ENCODE measurements at regions not wholly inside any gene's neighbourhood (a gene's known extent, or its start where the extent isn't known, plus 50 kb on each side); places are given as distances from the start of the nearest gene placed in this dataset.

DNA sequence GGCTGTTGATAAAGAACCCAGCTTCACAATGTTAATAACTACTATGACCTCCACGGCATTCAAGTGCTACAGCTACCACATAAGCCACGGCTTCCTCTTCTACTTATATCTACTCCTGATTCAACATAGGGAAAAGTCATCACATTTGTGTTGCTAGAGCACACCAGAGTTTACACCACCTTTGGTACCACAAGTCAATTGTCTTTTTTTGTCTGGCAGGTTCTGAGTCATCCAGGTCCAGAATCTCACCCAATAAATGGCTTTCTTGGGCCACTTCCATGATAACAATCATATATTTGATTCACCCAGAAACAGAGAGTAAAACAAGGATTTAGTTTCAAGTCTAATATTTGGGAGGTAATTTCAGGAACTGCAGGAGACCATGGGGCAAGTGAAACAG is 480.2 kb downstream of the TMX3 start:
- no peaks in the 10 kb centered on the region for H3K27me3 Mint-ChIP-seq
- ChIA-PET POLR2A (no interaction called here), CTCF (no interaction called here)
- peaks cover under 1% of the 10 kb centered on the region for H3K9me3 Mint-ChIP-seq
- no peak overlapping the region for H3K27ac Mint-ChIP-seq
- H3K4me3 Mint-ChIP-seq: no peak overlapping the region
- DNase-seq: no peak
- no peaks in the 10 kb centered on the region for H3K36me3 Mint-ChIP-seq (ENCODE audit: low read depth)
- no peaks in the 10 kb centered on the region for H3K4me1 Mint-ChIP-seq

DNA sequence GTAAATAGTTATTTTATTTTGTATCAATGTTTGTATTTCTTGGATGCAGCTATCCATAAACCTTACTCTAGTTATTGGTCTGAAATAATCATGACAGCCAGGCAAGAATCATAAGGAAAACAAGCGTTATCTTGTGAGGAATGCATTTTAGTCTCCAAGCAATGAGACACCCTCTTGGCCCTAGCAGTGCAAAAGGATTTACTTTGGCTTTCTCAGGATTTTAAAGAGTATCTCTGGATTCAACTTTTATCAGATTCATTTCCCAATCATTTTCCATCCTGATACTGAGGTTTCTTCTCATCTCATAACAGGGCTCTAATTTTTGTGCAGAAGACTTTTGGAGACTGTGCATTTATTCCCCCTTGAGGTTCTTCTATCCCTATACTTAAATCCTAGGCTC is 480.8 kb downstream of the TMX3 start:
- no peak for DNase-seq
- Mint-ChIP-seq H3K4me1 (no peaks in the 10 kb centered on the region), H3K27me3 (no peaks in the 10 kb centered on the region), H3K9me3 (peaks cover 3% of the 10 kb centered on the region), H3K36me3 (ENCODE audit: low read depth) (no peaks in the 10 kb centered on the region), H3K4me3 (no peak overlapping the region), H3K27ac (no peak overlapping the region)
- CTCF ChIA-PET: no interaction called here
- POLR2A ChIA-PET: no interaction called here

DNA sequence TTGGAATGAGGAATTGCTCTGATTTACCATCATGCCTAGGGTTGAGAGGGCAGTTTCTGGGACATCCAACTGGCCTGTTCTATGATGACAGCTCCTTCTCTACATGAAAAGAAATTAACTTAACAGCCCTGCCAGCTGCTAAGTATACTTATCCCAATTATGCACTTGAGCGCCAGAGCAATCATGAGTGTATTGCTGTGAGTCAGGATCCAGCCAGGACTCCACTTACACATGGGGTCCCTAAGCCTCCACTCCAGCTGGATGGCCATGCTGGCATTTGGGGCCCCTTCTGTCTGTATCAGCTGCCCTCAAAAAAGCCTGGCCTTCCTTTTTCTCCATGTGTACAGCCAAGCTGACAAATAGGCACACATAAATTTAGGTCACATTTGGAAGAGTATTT is 481.9 kb downstream of the TMX3 start:
- Mint-ChIP-seq H3K4me1 (no peaks in the 10 kb centered on the region), H3K27ac (no peak overlapping the region), H3K27me3 (no peaks in the 10 kb centered on the region), H3K36me3 (ENCODE audit: low read depth) (no peaks in the 10 kb centered on the region), H3K4me3 (no peak overlapping the region), H3K9me3 (peaks cover 3% of the 10 kb centered on the region)
- POLR2A ChIA-PET: no interaction called here
- no peak for DNase-seq
- CTCF ChIA-PET: no interaction called here

DNA sequence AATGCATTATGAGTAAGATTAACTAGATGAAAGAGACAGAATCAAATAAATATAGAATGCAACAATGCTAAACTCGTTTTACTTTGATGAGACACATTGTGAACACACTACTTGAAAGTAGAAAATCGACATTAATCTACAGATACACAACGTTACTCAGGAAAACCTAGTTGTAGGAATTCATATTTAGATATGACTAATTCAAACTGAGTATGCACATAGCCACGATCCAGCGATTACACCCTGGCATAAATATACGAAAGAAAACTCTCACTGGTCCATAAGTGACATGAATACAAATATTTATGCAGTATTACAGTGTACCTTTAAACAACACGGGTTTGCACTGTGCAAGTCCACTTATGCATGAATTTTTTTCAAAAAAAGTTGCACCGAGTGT is 485.6 kb downstream of the TMX3 start:
- no peak for DNase-seq
- Mint-ChIP-seq H3K4me1 (no peaks in the 10 kb centered on the region), H3K27me3 (no peaks in the 10 kb centered on the region), H3K36me3 (ENCODE audit: low read depth) (no peaks in the 10 kb centered on the region), H3K27ac (no peak overlapping the region), H3K4me3 (no peak overlapping the region), H3K9me3 (peaks cover 3% of the 10 kb centered on the region)
- POLR2A ChIA-PET: no interaction called here
- CTCF ChIA-PET: no interaction called here

DNA sequence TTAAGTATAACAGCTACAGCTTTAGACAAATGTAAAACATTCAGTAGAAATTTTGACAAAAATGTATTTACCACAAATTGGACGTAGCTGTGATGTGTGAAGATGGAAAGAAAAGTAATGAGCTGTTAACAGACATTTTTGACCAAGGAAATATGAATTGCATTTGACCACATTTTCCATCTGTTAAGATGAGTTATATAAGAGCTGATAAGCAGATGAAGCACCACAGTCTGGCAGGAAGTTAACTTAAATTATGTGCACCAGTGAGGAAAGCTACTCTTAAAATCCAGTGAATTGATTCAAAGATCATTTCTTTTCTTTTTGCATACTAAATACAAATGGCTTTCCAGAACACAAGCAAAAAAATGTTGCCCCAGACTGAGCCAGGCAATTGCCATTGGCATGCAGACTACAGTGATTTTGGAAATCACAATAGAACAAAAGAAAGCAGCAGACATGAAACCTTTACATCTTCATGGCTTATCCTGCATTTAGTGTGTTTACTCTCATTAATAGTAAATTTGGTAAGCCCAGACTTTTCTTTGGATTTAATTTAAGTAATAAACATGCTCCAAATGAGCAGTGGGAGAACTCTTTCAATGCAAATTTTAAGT is 493.7 kb downstream of the TMX3 start:
- CTCF ChIA-PET: no interaction called here
- no peak for DNase-seq
- Mint-ChIP-seq H3K4me3 (no peak overlapping the region), H3K27me3 (no peaks in the 10 kb centered on the region), H3K36me3 (ENCODE audit: low read depth) (no peaks in the 10 kb centered on the region), H3K27ac (no peak overlapping the region), H3K9me3 (no peaks in the 10 kb centered on the region), H3K4me1 (no peaks in the 10 kb centered on the region)
- POLR2A ChIA-PET: no interaction called here

DNA sequence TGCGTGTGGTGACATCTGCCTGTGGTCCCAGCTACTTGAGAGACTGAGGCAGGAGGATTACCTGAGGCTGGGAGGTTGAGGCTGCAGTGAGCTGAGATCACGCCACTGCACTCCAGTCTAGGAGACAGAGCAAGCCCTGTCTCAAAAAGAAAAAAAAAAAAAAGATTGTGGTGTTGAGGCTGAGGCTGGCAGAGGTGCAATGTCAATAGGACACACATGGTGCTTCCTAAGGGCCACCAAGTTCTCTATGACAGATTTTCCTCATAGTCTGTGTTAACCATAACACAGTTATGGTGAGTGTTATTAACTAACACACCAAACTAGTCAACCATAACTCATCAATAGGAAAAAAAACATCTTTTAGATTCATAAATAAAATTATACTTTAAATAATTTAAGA is 494.4 kb downstream of the TMX3 start:
- Mint-ChIP-seq H3K4me3 (no peak overlapping the region), H3K36me3 (ENCODE audit: low read depth) (no peaks in the 10 kb centered on the region), H3K27ac (no peak overlapping the region), H3K4me1 (no peaks in the 10 kb centered on the region), H3K9me3 (no peaks in the 10 kb centered on the region), H3K27me3 (no peaks in the 10 kb centered on the region)
- ChIA-PET CTCF (no interaction called here), POLR2A (no interaction called here)
- no peak for DNase-seq

DNA sequence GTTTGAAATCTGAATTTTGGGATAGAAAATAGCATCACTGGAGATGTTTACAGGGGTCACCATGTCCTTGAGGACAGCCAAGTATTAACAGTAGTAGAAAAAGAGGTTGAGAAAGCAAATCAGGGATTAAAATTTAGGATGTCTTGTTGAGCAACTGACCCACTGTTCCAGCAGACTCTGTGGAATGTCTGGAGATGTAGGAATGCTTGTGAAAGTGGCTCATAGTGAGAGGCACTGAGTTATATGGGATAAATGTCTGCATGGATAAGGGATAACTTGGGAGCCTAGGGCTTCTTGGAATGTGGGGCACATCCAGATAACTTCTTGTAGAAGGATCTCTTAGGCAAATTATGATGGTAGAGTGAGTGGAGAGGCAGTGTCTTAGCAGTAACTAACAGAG is 495.0 kb downstream of the TMX3 start:
- no peak overlapping the region for H3K4me3 Mint-ChIP-seq
- no peaks in the 10 kb centered on the region for H3K27me3 Mint-ChIP-seq
- H3K9me3 Mint-ChIP-seq: no peaks in the 10 kb centered on the region
- no peaks in the 10 kb centered on the region for H3K36me3 Mint-ChIP-seq (ENCODE audit: low read depth)
- ChIA-PET CTCF (no interaction called here), POLR2A (no interaction called here)
- DNase-seq: no peak
- no peak overlapping the region for H3K27ac Mint-ChIP-seq
- no peaks in the 10 kb centered on the region for H3K4me1 Mint-ChIP-seq

DNA sequence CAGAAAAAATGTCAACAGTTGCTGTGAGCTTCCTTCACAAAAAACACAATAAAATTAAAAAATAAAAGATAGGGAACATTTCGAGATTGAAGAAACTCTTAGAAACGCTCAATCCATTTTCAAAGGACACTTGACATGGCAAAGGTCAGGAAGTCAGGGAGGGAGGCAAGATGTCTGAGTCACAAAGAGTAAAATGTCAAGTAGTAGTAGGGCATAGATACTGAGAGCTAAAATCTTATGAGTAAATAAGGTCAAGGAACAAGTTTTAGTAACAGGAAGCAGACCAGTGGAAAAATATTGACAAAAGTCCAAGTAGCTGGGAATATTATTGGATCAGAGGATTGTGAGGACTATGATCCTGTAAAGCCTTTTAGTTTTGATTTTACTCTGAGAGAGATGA is 495.6 kb downstream of the TMX3 start:
- no peak for DNase-seq
- POLR2A ChIA-PET: no interaction called here
- H3K4me3 Mint-ChIP-seq: no peak overlapping the region
- H3K36me3 Mint-ChIP-seq (ENCODE audit: low read depth): no peaks in the 10 kb centered on the region
- no peaks in the 10 kb centered on the region for H3K4me1 Mint-ChIP-seq
- CTCF ChIA-PET: no interaction called here
- H3K27ac Mint-ChIP-seq: no peak overlapping the region
- no peaks in the 10 kb centered on the region for H3K27me3 Mint-ChIP-seq
- no peaks in the 10 kb centered on the region for H3K9me3 Mint-ChIP-seq

DNA sequence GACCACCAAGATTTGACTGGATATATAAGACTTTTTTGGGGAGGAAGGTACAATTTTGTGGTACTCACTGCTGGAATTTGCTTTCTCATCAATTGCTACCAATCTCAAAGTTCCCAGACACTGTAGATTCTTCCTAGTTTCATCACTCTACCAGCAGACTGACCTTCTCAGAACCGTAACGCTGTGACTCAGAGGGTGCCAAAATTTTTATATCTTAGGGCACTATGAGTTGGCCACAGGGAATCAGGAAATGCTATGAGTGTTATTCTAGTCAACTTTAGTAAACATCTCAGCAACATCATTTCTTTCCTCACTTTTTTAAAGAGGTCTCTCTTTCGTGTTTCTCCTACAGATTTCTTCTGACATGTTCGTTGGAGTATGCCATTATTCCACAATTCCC is 499.0 kb downstream of the TMX3 start:
- no peak for DNase-seq
- POLR2A ChIA-PET: no interaction called here
- H3K27me3 Mint-ChIP-seq: no peaks in the 10 kb centered on the region
- no peaks in the 10 kb centered on the region for H3K4me1 Mint-ChIP-seq
- H3K4me3 Mint-ChIP-seq: no peak overlapping the region
- CTCF ChIA-PET: no interaction called here
- H3K36me3 Mint-ChIP-seq (ENCODE audit: low read depth): no peaks in the 10 kb centered on the region
- H3K27ac Mint-ChIP-seq: no peak overlapping the region
- H3K9me3 Mint-ChIP-seq: no peaks in the 10 kb centered on the region

DNA sequence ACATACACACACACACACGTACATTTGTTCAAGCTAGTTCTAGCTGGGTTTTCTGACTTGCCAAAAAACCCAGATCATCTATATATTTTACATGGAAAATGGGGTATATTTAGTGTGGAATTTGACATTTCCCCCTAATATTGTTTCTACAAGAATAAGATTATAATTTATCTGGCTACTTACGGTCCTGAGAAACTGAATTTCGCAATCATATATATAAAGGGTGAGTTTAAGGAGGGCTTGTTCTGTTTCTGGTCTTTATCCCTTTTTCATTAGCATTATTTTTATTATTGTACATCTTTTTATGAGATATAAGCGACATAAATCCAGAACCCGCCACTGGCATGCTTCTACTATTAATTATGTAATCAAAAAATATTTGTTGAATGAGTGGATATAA is 528.9 kb downstream of the TMX3 start:
- H3K36me3 Mint-ChIP-seq (ENCODE audit: low read depth): no peaks in the 10 kb centered on the region
- no peaks in the 10 kb centered on the region for H3K4me1 Mint-ChIP-seq
- DNase-seq: no peak
- H3K4me3 Mint-ChIP-seq: no peak overlapping the region
- no peaks in the 10 kb centered on the region for H3K27me3 Mint-ChIP-seq
- POLR2A ChIA-PET: no interaction called here
- H3K9me3 Mint-ChIP-seq: peaks cover 3% of the 10 kb centered on the region
- no peak overlapping the region for H3K27ac Mint-ChIP-seq
- CTCF ChIA-PET: no interaction called here

DNA sequence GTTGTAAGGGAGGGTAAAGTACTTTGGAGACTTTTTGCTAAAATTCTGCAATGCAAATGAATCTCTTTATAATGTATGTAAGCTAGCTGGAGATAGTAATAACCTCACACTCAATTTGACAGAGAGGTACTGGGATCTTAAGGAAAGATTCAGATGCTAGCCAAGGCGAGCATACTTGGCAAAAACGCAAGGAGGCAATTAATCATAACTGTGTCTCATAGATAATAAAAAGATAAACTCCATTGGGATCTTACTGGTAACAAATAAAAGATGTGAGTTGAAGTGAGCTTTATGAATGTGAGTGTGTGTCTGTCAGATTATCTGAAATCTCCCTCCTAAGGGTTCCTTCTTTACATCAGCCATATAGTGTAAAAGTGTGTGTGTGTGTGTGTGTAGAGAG is 533.0 kb downstream of the TMX3 start:
- H3K27me3 Mint-ChIP-seq: no peaks in the 10 kb centered on the region
- no peak overlapping the region for H3K4me3 Mint-ChIP-seq
- POLR2A ChIA-PET: no interaction called here
- no peaks in the 10 kb centered on the region for H3K36me3 Mint-ChIP-seq (ENCODE audit: low read depth)
- no peak overlapping the region for H3K27ac Mint-ChIP-seq
- H3K4me1 Mint-ChIP-seq: no peaks in the 10 kb centered on the region
- peaks cover 3% of the 10 kb centered on the region for H3K9me3 Mint-ChIP-seq
- no peak for DNase-seq
- CTCF ChIA-PET: no interaction called here

DNA sequence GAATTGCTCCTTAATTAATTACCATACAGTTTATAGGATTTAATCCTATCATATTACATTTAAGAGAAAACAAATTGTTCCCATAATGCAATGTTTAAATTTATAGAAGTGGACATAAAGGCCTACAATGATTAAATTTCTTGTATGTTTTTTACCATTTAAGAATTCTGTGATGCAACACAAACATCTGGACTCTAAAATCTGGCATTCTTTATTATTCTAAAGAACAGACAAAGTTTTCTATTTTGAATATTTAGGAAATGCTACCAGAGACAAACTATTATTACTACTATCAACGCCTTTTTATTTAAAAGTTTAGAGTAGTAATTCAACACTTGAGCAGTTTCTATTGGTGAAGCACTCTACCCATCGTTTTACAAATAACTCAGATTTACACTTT is 535.1 kb downstream of the TMX3 start:
- DNase-seq: no peak
- ChIA-PET CTCF (no interaction called here), POLR2A (no interaction called here)
- Mint-ChIP-seq H3K9me3 (peaks cover 3% of the 10 kb centered on the region), H3K27ac (no peak overlapping the region), H3K4me1 (no peaks in the 10 kb centered on the region), H3K27me3 (no peaks in the 10 kb centered on the region), H3K36me3 (ENCODE audit: low read depth) (no peaks in the 10 kb centered on the region), H3K4me3 (no peak overlapping the region)

DNA sequence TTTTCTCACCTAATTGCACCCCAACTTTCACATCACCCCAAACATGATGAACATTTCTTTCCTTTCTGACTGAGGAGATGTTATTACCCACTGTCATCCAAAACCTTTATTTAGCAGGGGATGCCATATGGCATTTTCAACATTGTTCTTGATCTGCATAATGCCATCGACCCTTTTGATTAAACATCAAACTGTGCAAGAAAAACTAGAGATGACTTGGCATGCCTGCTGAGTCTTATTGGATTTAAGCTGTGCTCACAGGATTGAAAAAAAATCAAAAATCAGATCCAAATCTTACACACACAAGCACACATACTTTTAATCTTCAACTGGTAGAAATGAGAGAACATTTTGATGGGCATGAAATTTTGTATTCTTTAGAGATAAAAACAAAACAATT is 536.0 kb downstream of the TMX3 start:
- ChIA-PET CTCF (no interaction called here), POLR2A (no interaction called here)
- no peak overlapping the region for H3K27ac Mint-ChIP-seq
- no peaks in the 10 kb centered on the region for H3K4me1 Mint-ChIP-seq
- no peaks in the 10 kb centered on the region for H3K27me3 Mint-ChIP-seq
- H3K4me3 Mint-ChIP-seq: no peak overlapping the region
- no peak for DNase-seq
- H3K9me3 Mint-ChIP-seq: peaks cover 3% of the 10 kb centered on the region
- H3K36me3 Mint-ChIP-seq (ENCODE audit: low read depth): no peaks in the 10 kb centered on the region

DNA sequence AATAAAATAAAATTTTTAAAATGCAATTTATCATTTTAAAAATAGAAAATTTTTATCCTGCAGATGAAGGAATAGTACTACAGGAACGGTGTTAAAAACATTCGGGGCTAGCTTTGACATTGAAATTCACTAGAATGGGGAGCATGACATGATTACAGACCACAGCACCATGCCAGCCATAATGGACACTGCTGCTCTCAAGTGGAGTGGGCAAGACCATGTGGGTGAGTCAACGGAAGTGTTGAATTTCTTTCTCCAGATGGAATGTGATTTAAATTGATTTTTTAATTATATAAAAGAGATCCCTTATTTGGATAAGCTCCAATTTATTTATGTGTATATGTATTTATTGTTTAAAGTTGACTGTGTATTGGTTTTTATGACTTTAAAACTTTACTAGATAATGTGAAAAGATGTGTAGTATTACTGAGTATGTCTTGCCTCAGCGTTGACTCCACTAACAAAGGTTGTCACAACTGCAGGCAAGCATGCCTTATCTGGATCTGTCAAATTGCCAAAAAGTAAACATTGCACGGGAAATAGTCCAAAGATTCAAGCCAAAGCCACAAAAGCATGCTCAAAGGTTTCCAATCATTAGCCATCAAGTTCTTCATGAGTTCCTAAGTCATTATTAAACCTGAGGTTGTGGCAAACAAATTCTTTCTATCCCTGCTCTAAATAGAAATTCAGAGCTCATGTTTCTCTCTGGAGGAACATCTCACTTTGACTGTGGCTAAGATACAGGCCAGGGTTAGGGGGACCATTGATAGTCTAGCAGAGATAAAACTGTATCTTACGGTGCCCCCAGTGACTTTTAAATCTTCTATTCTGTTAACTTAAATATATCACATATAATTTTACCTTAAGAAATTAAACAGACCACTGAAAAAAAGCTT is 536.9 kb downstream of the TMX3 start:
- no peaks in the 10 kb centered on the region for H3K36me3 Mint-ChIP-seq (ENCODE audit: low read depth)
- CTCF ChIA-PET: no interaction called here
- peaks cover under 1% of the 10 kb centered on the region for H3K9me3 Mint-ChIP-seq
- POLR2A ChIA-PET: no interaction called here
- H3K4me1 Mint-ChIP-seq: no peaks in the 10 kb centered on the region
- H3K27me3 Mint-ChIP-seq: no peaks in the 10 kb centered on the region
- no peak overlapping the region for H3K4me3 Mint-ChIP-seq
- H3K27ac Mint-ChIP-seq: no peak overlapping the region
- no peak for DNase-seq
